ENCODE measurements at regions not wholly inside any gene's neighbourhood (a gene's known extent, or its start where the extent isn't known, plus 50 kb on each side); places are given as distances from the start of the nearest gene placed in this dataset.

GRCh38 chr1:188462837-188463236, 1634.1 kb downstream of the PLA2G4A start:
- H3K27me3 Mint-ChIP-seq (ENCODE audit: low read depth) = no peaks in the 10 kb centered on the region
- ChIA-PET CTCF (no interaction called here), POLR2A (no interaction called here)
- DNase-seq = no peak
- no peak overlapping the region for H3K4me3 Mint-ChIP-seq
- no peaks in the 10 kb centered on the region for H3K36me3 Mint-ChIP-seq (ENCODE audit: low read depth)
- no peaks in the 10 kb centered on the region for H3K4me1 Mint-ChIP-seq (ENCODE audit: low read depth)
- peaks cover 6% of the 10 kb centered on the region for H3K9me3 Mint-ChIP-seq (ENCODE audit: insufficient read depth)
- no peak overlapping the region for H3K27ac Mint-ChIP-seq
- no peak for ATAC-seq

GRCh38 chr1:188463919-188464318, 1635.2 kb downstream of the PLA2G4A start:
- Mint-ChIP-seq H3K27me3 (ENCODE audit: low read depth) (no peaks in the 10 kb centered on the region), H3K4me1 (ENCODE audit: low read depth) (no peaks in the 10 kb centered on the region), H3K36me3 (ENCODE audit: low read depth) (no peaks in the 10 kb centered on the region), H3K9me3 (ENCODE audit: insufficient read depth) (peaks cover 5% of the 10 kb centered on the region), H3K27ac (no peak overlapping the region), H3K4me3 (no peak overlapping the region)
- POLR2A ChIA-PET = no interaction called here
- CTCF ChIA-PET = no interaction called here
- ATAC-seq = no peak
- DNase-seq = no peak

GRCh38 chr1:188466539-188466938, 1637.8 kb downstream of the PLA2G4A start:
- DNase-seq (no peak), ATAC-seq (no peak)
- Mint-ChIP-seq H3K4me3 (no peak overlapping the region), H3K27ac (no peak overlapping the region), H3K9me3 (ENCODE audit: insufficient read depth) (peaks cover 5% of the 10 kb centered on the region), H3K27me3 (ENCODE audit: low read depth) (no peaks in the 10 kb centered on the region), H3K36me3 (ENCODE audit: low read depth) (no peaks in the 10 kb centered on the region), H3K4me1 (ENCODE audit: low read depth) (no peaks in the 10 kb centered on the region)
- ChIA-PET CTCF (no interaction called here), POLR2A (no interaction called here)

- no peaks in the 10 kb centered on the region for H3K4me1 Mint-ChIP-seq (ENCODE audit: low read depth)
- ChIA-PET POLR2A (no interaction called here), CTCF (no interaction called here)
Measured at GRCh38 chr1:188476606-188477005, 1647.9 kb downstream of the PLA2G4A start.

GRCh38 chr1:188489336-188490112, 1660.8 kb downstream of the PLA2G4A start:
- H3K27ac Mint-ChIP-seq = no peak overlapping the region
- no peaks in the 10 kb centered on the region for H3K36me3 Mint-ChIP-seq (ENCODE audit: low read depth)
- no peak for DNase-seq
- H3K27me3 Mint-ChIP-seq (ENCODE audit: low read depth) = no peaks in the 10 kb centered on the region
- H3K4me1 Mint-ChIP-seq (ENCODE audit: low read depth) = no peaks in the 10 kb centered on the region
- CTCF ChIA-PET = no interaction called here
- peaks cover 11% of the 10 kb centered on the region for H3K9me3 Mint-ChIP-seq (ENCODE audit: insufficient read depth)
- ATAC-seq = no peak
- POLR2A ChIA-PET = no interaction called here
- H3K4me3 Mint-ChIP-seq = no peak overlapping the region

More at GRCh38 chr1:188476606-188477005, 1647.9 kb downstream of the PLA2G4A start:
- no peak overlapping the region for H3K4me3 Mint-ChIP-seq
- peaks cover 6% of the 10 kb centered on the region for H3K9me3 Mint-ChIP-seq (ENCODE audit: insufficient read depth)
- ATAC-seq (no peak), DNase-seq (no peak)
- no peak overlapping the region for H3K27ac Mint-ChIP-seq
- H3K36me3 Mint-ChIP-seq (ENCODE audit: low read depth) = no peaks in the 10 kb centered on the region
- no peaks in the 10 kb centered on the region for H3K27me3 Mint-ChIP-seq (ENCODE audit: low read depth)

- Mint-ChIP-seq H3K36me3 (ENCODE audit: low read depth) (no peaks in the 10 kb centered on the region), H3K27ac (no peak overlapping the region), H3K27me3 (ENCODE audit: low read depth) (no peaks in the 10 kb centered on the region), H3K9me3 (ENCODE audit: insufficient read depth) (peaks cover 10% of the 10 kb centered on the region), H3K4me3 (no peak overlapping the region), H3K4me1 (ENCODE audit: low read depth) (no peaks in the 10 kb centered on the region)
- CTCF ChIA-PET = no interaction called here
- POLR2A ChIA-PET = no interaction called here
- ATAC-seq = no peak
- no peak for DNase-seq
Measured at GRCh38 chr1:188496506-188496905, 1667.8 kb downstream of the PLA2G4A start.

- Mint-ChIP-seq H3K9me3 (ENCODE audit: insufficient read depth) (peaks cover 12% of the 10 kb centered on the region), H3K4me3 (no peak overlapping the region), H3K27ac (no peak overlapping the region), H3K27me3 (ENCODE audit: low read depth) (no peaks in the 10 kb centered on the region), H3K4me1 (ENCODE audit: low read depth) (no peaks in the 10 kb centered on the region), H3K36me3 (ENCODE audit: low read depth) (no peaks in the 10 kb centered on the region)
- ATAC-seq = no peak
- ChIA-PET CTCF (no interaction called here), POLR2A (no interaction called here)
- DNase-seq = no peak
Measured at GRCh38 chr1:188497020-188497419, 1668.3 kb downstream of the PLA2G4A start.

- ATAC-seq = no peak
- H3K27me3 Mint-ChIP-seq (ENCODE audit: low read depth) = no peaks in the 10 kb centered on the region
- no peak overlapping the region for H3K4me3 Mint-ChIP-seq
- DNase-seq = no peak
- no peaks in the 10 kb centered on the region for H3K4me1 Mint-ChIP-seq (ENCODE audit: low read depth)
- no peaks in the 10 kb centered on the region for H3K36me3 Mint-ChIP-seq (ENCODE audit: low read depth)
- CTCF ChIA-PET = no interaction called here
- H3K27ac Mint-ChIP-seq = no peak overlapping the region
- H3K9me3 Mint-ChIP-seq (ENCODE audit: insufficient read depth) = peaks cover 8% of the 10 kb centered on the region
- POLR2A ChIA-PET = no interaction called here
Measured at GRCh38 chr1:188499690-188500089, 1670.9 kb downstream of the PLA2G4A start.

- Mint-ChIP-seq H3K4me3 (no peak overlapping the region), H3K27me3 (ENCODE audit: low read depth) (no peaks in the 10 kb centered on the region), H3K4me1 (ENCODE audit: low read depth) (no peaks in the 10 kb centered on the region), H3K36me3 (ENCODE audit: low read depth) (no peaks in the 10 kb centered on the region), H3K27ac (no peak overlapping the region), H3K9me3 (ENCODE audit: insufficient read depth) (peaks cover 3% of the 10 kb centered on the region)
- ChIA-PET POLR2A (no interaction called here), CTCF (no interaction called here)
- DNase-seq (no peak), ATAC-seq (no peak)
Measured at GRCh38 chr1:188514917-188515316, 1686.2 kb downstream of the PLA2G4A start.

GRCh38 chr1:188517139-188517538, 1688.4 kb downstream of the PLA2G4A start:
- H3K27ac Mint-ChIP-seq = no peak overlapping the region
- POLR2A ChIA-PET = no interaction called here
- no peak overlapping the region for H3K4me3 Mint-ChIP-seq
- CTCF ChIA-PET = no interaction called here
- H3K4me1 Mint-ChIP-seq (ENCODE audit: low read depth) = no peaks in the 10 kb centered on the region
- H3K36me3 Mint-ChIP-seq (ENCODE audit: low read depth) = no peaks in the 10 kb centered on the region
- DNase-seq = no peak
- peaks cover 3% of the 10 kb centered on the region for H3K9me3 Mint-ChIP-seq (ENCODE audit: insufficient read depth)
- no peaks in the 10 kb centered on the region for H3K27me3 Mint-ChIP-seq (ENCODE audit: low read depth)
- no peak for ATAC-seq

- Mint-ChIP-seq H3K9me3 (ENCODE audit: insufficient read depth) (peaks cover 21% of the 10 kb centered on the region), H3K4me1 (ENCODE audit: low read depth) (no peaks in the 10 kb centered on the region), H3K27me3 (ENCODE audit: low read depth) (no peaks in the 10 kb centered on the region), H3K4me3 (no peak overlapping the region), H3K27ac (no peak overlapping the region), H3K36me3 (ENCODE audit: low read depth) (no peaks in the 10 kb centered on the region)
- POLR2A ChIA-PET = no interaction called here
- DNase-seq (no peak), ATAC-seq (no peak)
- CTCF ChIA-PET = no interaction called here
Measured at GRCh38 chr1:188551176-188551575, 1722.4 kb downstream of the PLA2G4A start.

- DNase-seq = no peak
- POLR2A ChIA-PET = no interaction called here
- no peaks in the 10 kb centered on the region for H3K9me3 Mint-ChIP-seq (ENCODE audit: insufficient read depth)
- no peak overlapping the region for H3K27ac Mint-ChIP-seq
- H3K4me1 Mint-ChIP-seq (ENCODE audit: low read depth) = no peaks in the 10 kb centered on the region
- H3K27me3 Mint-ChIP-seq (ENCODE audit: low read depth) = no peaks in the 10 kb centered on the region
- H3K4me3 Mint-ChIP-seq = no peak overlapping the region
- H3K36me3 Mint-ChIP-seq (ENCODE audit: low read depth) = no peaks in the 10 kb centered on the region
- CTCF ChIA-PET = no interaction called here
- no peak for ATAC-seq
Measured at GRCh38 chr1:188557053-188557452, 1728.3 kb downstream of the PLA2G4A start.

GRCh38 chr1:188582911-188583532, 1754.3 kb downstream of the PLA2G4A start:
- ATAC-seq = no peak
- CTCF ChIA-PET = no interaction called here
- POLR2A ChIA-PET = no interaction called here
- no peaks in the 10 kb centered on the region for H3K27me3 Mint-ChIP-seq (ENCODE audit: low read depth)
- no peaks in the 10 kb centered on the region for H3K36me3 Mint-ChIP-seq (ENCODE audit: low read depth)
- DNase-seq = no peak
- no peak overlapping the region for H3K27ac Mint-ChIP-seq
- H3K4me1 Mint-ChIP-seq (ENCODE audit: low read depth) = no peaks in the 10 kb centered on the region
- peaks cover 3% of the 10 kb centered on the region for H3K9me3 Mint-ChIP-seq (ENCODE audit: insufficient read depth)
- no peak overlapping the region for H3K4me3 Mint-ChIP-seq
